ENCODE measurements at regions not wholly inside any gene's neighbourhood (a gene's known extent, or its start where the extent isn't known, plus 50 kb on each side); places are given as distances from the start of the nearest gene placed in this dataset.

GRCh38 chr15:70348226-70348543 lies 250.5 kb upstream of the TLE3 start:
- H2BK5ac ChIP-seq (ENCODE audit: low read depth, low read length), result no peak overlapping the region
- H2BK20ac ChIP-seq (ENCODE audit: low read length), result no peak overlapping the region
- H3K27me3 ChIP-seq (replicated peaks in 1 of 4; ENCODE audit: control insufficient read depth in 3 of 4, extremely low read depth in 1 of 4, insufficient read depth in 3 of 4, low read length in 3 of 4), result no peaks in the 10 kb centered on the region
- H4K8ac ChIP-seq (ENCODE audit: extremely low read depth, insufficient read depth, low read length), result no peak overlapping the region
- no peak overlapping the region for H3K4ac ChIP-seq (replicated peaks; ENCODE audit: insufficient read length, low read depth, low read length)
- no peak overlapping the region for H3K9ac ChIP-seq (replicated peaks in 1 of 4; ENCODE audit: extremely low read depth in 1 of 4, low read depth in 3 of 4, low read length in 3 of 4)
- H3K14ac ChIP-seq (ENCODE audit: insufficient read length), result no peak overlapping the region
- peaks cover 0 to 3% (median 0%) of the 10 kb centered on the region in 4 experiments; a peak in 1 of 7 replicates for H3K4me1 ChIP-seq (replicated peaks in 1 of 4; ENCODE audit: control insufficient read depth in 3 of 4, insufficient read depth in 4 of 4, low read length in 3 of 4)
- H4K91ac ChIP-seq (replicated peaks; ENCODE audit: insufficient read length, low read length), result no peak overlapping the region
- no peak overlapping the region for H3K4me2 ChIP-seq (ENCODE audit: insufficient read depth in 1 of 2, low read depth in 2 of 2, low read length in 2 of 2)
- H3K36me3 ChIP-seq (ENCODE audit: control insufficient read depth in 2 of 4, insufficient read depth in 4 of 4, low read length in 3 of 4), result no peaks in the 10 kb centered on the region
- no peak for DNase-seq (ENCODE audit: low read depth in 1 of 2, low spot score in 2 of 2)
- H2BK15ac ChIP-seq (ENCODE audit: low read length), result no peak overlapping the region
- no peak overlapping the region for H3K4me3 ChIP-seq (ENCODE audit: extremely low read depth in 1 of 4, insufficient read depth in 2 of 4, low read depth in 3 of 4, low read length in 4 of 4)
- H3K18ac ChIP-seq (ENCODE audit: extremely low read depth, low read length), result no peak overlapping the region
- TF ChIP-seq GTF2F1 (IDR thresholded peaks at IDR 0.05; ENCODE audit: borderline replicate concordance, low read depth, low read length), result no peak
- TF ChIP-seq RNF2 (IDR thresholded peaks at IDR 0.05; ENCODE audit: borderline replicate concordance, low read depth, low read length, missing control alignments, poor library complexity, severe bottlenecking), result no peak
- no peak for TF ChIP-seq SP4 (IDR thresholded peaks at IDR 0.05; ENCODE audit: low read length)
- no peak for TF ChIP-seq NRF1 (IDR thresholded peaks at IDR 0.05; ENCODE audit: low read depth, low read length)
- TF ChIP-seq HDAC6 (IDR thresholded peaks at IDR 0.05; ENCODE audit: low read depth, low read length), result no peak
- TF ChIP-seq KDM5A (IDR thresholded peaks at IDR 0.05; ENCODE audit: low read length), result no peak
- no peak for TF ChIP-seq BACH1 (IDR thresholded peaks at IDR 0.05; ENCODE audit: low read length)
- TF ChIP-seq BCL11A (IDR thresholded peaks at IDR 0.05; ENCODE audit: low read depth in 2 of 2, low read length in 2 of 2), result no peak
- H2AFZ ChIP-seq (ENCODE audit: low read length), result no peak overlapping the region
- no peak for FAIRE-seq
- WGBS, 2 experiments (ENCODE audit: extremely low coverage in 1 of 2, insufficient coverage in 1 of 2, insufficient read length in 1 of 2, insufficient replicate concordance in 2 of 2, low coverage in 1 of 2, low lambda C conversion rate in 2 of 2, missing lambda C conversion rate in 1 of 2), result 92% methylated on average over 2 of the region's 2 CpGs; no CpG with 5 or more reads in 1 of the 2 experiments
- no peaks in the 10 kb centered on the region for H3K79me2 ChIP-seq (ENCODE audit: control insufficient read depth in 1 of 2, insufficient read depth in 2 of 2, low read length in 2 of 2)
- no peak overlapping the region for H4K5ac ChIP-seq (ENCODE audit: insufficient read length, low read depth, low read length)
- ChIA-PET CTCF (ENCODE audit: partially characterized antibody) (no interaction called here), POLR2A (ENCODE audit: partially characterized antibody) (no interaction called here)
- H2BK120ac ChIP-seq (replicated peaks; ENCODE audit: low read depth, low read length), result no peak overlapping the region
- H2BK12ac ChIP-seq (ENCODE audit: low read depth, low read length), result no peak overlapping the region
- no peaks in the 10 kb centered on the region for H3K9me3 ChIP-seq (ENCODE audit: insufficient read depth in 2 of 2, low read depth in 1 of 2, low read length in 1 of 2)
- H4K20me1 ChIP-seq (replicated peaks in 1 of 2; ENCODE audit: control insufficient read depth in 1 of 2, insufficient read depth in 2 of 2, low read length in 2 of 2), result peaks cover 0 to 2% of the 10 kb centered on the region in 2 experiments
- H3K79me1 ChIP-seq (ENCODE audit: low read depth, low read length), result no peaks in the 10 kb centered on the region
- no peaks in the 10 kb centered on the region for H3K23me2 ChIP-seq (ENCODE audit: low read depth, low read length)
- H3K23ac ChIP-seq (ENCODE audit: insufficient read length), result no peak overlapping the region
- H3K27ac ChIP-seq (ENCODE audit: low read depth, low read length), result no peak overlapping the region
- H3K56ac ChIP-seq (replicated peaks; ENCODE audit: insufficient read length, low read depth, low read length), result no peak overlapping the region
- H2AK5ac ChIP-seq (ENCODE audit: low read depth, low read length), result no peak overlapping the region

Measured in H1 (cell line).